Activated CD4-positive, alpha-beta T cell treated with anti-CD3 and anti-CD28 coated beads, Interleukin-10, Interleukin-2, amounts not matched to agents 100 ng/mL and 50 ng/mL, durations not matched to agents 16 hours and 8 hours (primary cell): ENCODE measurements at regions not wholly inside any gene's neighbourhood (a gene's known extent, or its start where the extent isn't known, plus 50 kb on each side); places are given as distances from the start of the nearest gene placed in this dataset.
"Not testable (repeated sequence)": the region's sequence is repeated elsewhere in the genome, so short reads cannot be mapped to it uniquely, and the experiment has no call there.

Experiments used
- DNase-seq: peaks from one replicate; pipeline ENCODE4 v3.0.0-alpha.2; 2020

GRCh38 chr2:81050580-81051095 is 746.1 kb upstream of the LRRTM1 start:
- no peak for DNase-seq

- no peak for DNase-seq
Observed at GRCh38 chr2:81043681-81044080, 739.1 kb upstream of the LRRTM1 start.

GRCh38 chr2:81007104-81007503 is 702.6 kb upstream of the LRRTM1 start:
- DNase-seq, result no peak

GRCh38 chr2:81002906-81003305 is 698.4 kb upstream of the LRRTM1 start:
- no peak for DNase-seq

- no peak for DNase-seq
Observed at GRCh38 chr2:80987466-80987865, 682.9 kb upstream of the LRRTM1 start.

GRCh38 chr2:80969900-80970299 is 665.3 kb upstream of the LRRTM1 start:
- DNase-seq, result no peak

GRCh38 chr2:80968450-80968849 is 663.9 kb upstream of the LRRTM1 start:
- no peak for DNase-seq

GRCh38 chr2:80947601-80948130 is 643.1 kb upstream of the LRRTM1 start:
- no peak for DNase-seq

GRCh38 chr2:80943487-80943886 is 638.9 kb upstream of the LRRTM1 start:
- no peak for DNase-seq

GRCh38 chr2:80942766-80943165 is 638.2 kb upstream of the LRRTM1 start:
- no peak for DNase-seq

GRCh38 chr2:80938463-80938862 is 633.9 kb upstream of the LRRTM1 start:
- no peak for DNase-seq

- DNase-seq, result not testable (repeated sequence)
Observed at GRCh38 chr2:80931820-80932219, 627.3 kb upstream of the LRRTM1 start.

GRCh38 chr2:80930777-80931176 is 626.2 kb upstream of the LRRTM1 start:
- no peak for DNase-seq

GRCh38 chr2:80926168-80926567 is 621.6 kb upstream of the LRRTM1 start:
- no peak for DNase-seq

- no peak for DNase-seq
Observed at GRCh38 chr2:80896576-80896975, 592.0 kb upstream of the LRRTM1 start.

- no peak for DNase-seq
Observed at GRCh38 chr2:80894486-80894885, 589.9 kb upstream of the LRRTM1 start.

GRCh38 chr2:80893711-80894110 is 589.2 kb upstream of the LRRTM1 start:
- DNase-seq, result no peak

GRCh38 chr2:80889009-80889408 is 584.5 kb upstream of the LRRTM1 start:
- no peak for DNase-seq

GRCh38 chr2:80887841-80888378 is 583.4 kb upstream of the LRRTM1 start:
- DNase-seq, result no peak

GRCh38 chr2:80874374-80874773 is 569.8 kb upstream of the LRRTM1 start:
- DNase-seq, result no peak

GRCh38 chr2:80869858-80870438 is 565.4 kb upstream of the LRRTM1 start:
- no peak for DNase-seq

GRCh38 chr2:80863147-80863714 is 558.7 kb upstream of the LRRTM1 start:
- no peak for DNase-seq

GRCh38 chr2:80858965-80859364 is 554.4 kb upstream of the LRRTM1 start:
- no peak for DNase-seq

GRCh38 chr2:80856227-80856626 is 551.7 kb upstream of the LRRTM1 start:
- no peak for DNase-seq
